Hepatocyte (in vitro differentiated cells): ENCODE measurements at regions not wholly inside any gene's neighbourhood (a gene's known extent, or its start where the extent isn't known, plus 50 kb on each side); places are given as distances from the start of the nearest gene placed in this dataset.

Source experiments
- EZH2 ChIP-seq: fragments of 200-600 bp; sonication (generic); IDR thresholded peaks from 2 replicates; pipeline ENCODE4 v1.6.1; 2016; ENCODE audit warnings: antibody characterized with exemption, mild to moderate bottlenecking, borderline replicate concordance
- EZH2phosphoT487 ChIP-seq: fragments of 200-600 bp; sonication (generic); IDR thresholded peaks from one replicate; pipeline ENCODE4 v1.6.1; 2018; ENCODE audit warnings: antibody characterized with exemption, mild to moderate bottlenecking, low read depth, moderate library complexity; ENCODE audit not compliant: unreplicated experiment, severe bottlenecking
- TF ChIP-seq, protein P1 (sequence below): fragments of 200-600 bp; sonication (generic); IDR thresholded peaks from 2 replicates; pipeline ENCODE4 v1.5.1; 2016; ENCODE audit warnings: antibody characterized with exemption, mild to moderate bottlenecking; ENCODE audit not compliant: poor library complexity

DNA sequence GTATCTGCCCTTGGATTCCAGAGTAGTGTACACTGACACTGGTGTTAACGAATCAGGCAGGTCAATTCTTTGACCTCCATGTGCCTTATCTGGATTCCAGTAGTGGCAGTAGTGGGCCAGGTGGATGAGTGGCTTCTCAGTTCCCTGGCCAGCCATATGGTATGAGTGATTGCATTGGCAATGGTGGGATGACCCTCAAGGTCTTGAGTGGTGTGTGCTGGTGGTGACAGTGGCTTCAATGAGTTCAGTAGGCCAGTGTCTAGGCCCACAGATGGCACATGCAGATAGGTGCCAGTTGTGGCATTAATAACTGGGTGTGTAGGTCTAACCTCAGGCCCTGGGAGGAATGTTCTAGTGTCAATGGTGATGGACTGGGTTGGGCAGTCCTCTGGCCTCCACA is 674.1 kb upstream of the NXPH2 start:
- TF ChIP-seq, protein P1, sequence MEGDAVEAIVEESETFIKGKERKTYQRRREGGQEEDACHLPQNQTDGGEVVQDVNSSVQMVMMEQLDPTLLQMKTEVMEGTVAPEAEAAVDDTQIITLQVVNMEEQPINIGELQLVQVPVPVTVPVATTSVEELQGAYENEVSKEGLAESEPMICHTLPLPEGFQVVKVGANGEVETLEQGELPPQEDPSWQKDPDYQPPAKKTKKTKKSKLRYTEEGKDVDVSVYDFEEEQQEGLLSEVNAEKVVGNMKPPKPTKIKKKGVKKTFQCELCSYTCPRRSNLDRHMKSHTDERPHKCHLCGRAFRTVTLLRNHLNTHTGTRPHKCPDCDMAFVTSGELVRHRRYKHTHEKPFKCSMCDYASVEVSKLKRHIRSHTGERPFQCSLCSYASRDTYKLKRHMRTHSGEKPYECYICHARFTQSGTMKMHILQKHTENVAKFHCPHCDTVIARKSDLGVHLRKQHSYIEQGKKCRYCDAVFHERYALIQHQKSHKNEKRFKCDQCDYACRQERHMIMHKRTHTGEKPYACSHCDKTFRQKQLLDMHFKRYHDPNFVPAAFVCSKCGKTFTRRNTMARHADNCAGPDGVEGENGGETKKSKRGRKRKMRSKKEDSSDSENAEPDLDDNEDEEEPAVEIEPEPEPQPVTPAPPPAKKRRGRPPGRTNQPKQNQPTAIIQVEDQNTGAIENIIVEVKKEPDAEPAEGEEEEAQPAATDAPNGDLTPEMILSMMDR = no peak
- TF ChIP-seq EZH2 (no peak), EZH2phosphoT487 (no peak)
